HG03139 (cell line): ENCODE measurements at regions not wholly inside any gene's neighbourhood (a gene's known extent, or its start where the extent isn't known, plus 50 kb on each side); places are given as distances from the start of the nearest gene placed in this dataset.

Source experiments
- ATAC-seq: cut with Tn5 transposase; IDR thresholded peaks from one replicate; pipeline ENCODE4 v1.9.1; 2021; ENCODE audit not compliant: unreplicated experiment

GRCh38 chr10:113252650-113253618 lies 299.9 kb upstream of the HABP2 start:
- no peak for ATAC-seq

- ATAC-seq = no peak
Measured at GRCh38 chr10:113259576-113260226, 293.2 kb upstream of the HABP2 start.

GRCh38 chr10:113261161-113261560 lies 291.7 kb upstream of the HABP2 start:
- no peak for ATAC-seq

GRCh38 chr10:113261611-113262091 lies 291.2 kb upstream of the HABP2 start:
- ATAC-seq = no peak

GRCh38 chr10:113263056-113263455 lies 289.8 kb upstream of the HABP2 start:
- no peak for ATAC-seq

- no peak for ATAC-seq
Measured at GRCh38 chr10:113264333-113265131, 288.3 kb upstream of the HABP2 start.

GRCh38 chr10:113266147-113266546 lies 286.7 kb upstream of the HABP2 start:
- ATAC-seq = no peak

- no peak for ATAC-seq
Measured at GRCh38 chr10:113267619-113268562, 285.0 kb upstream of the HABP2 start.

GRCh38 chr10:113269333-113269732 lies 283.5 kb upstream of the HABP2 start:
- no peak for ATAC-seq

GRCh38 chr10:113272511-113272910 lies 280.3 kb upstream of the HABP2 start:
- no peak for ATAC-seq

GRCh38 chr10:113273181-113274163 lies 279.4 kb upstream of the HABP2 start:
- ATAC-seq = no peak

- ATAC-seq = no peak
Measured at GRCh38 chr10:113274176-113274829, 278.6 kb upstream of the HABP2 start.

GRCh38 chr10:113278221-113278620 lies 274.6 kb upstream of the HABP2 start:
- ATAC-seq = no peak

- no peak for ATAC-seq
Measured at GRCh38 chr10:113278664-113279063, 274.2 kb upstream of the HABP2 start.

GRCh38 chr10:113279262-113279661 lies 273.6 kb upstream of the HABP2 start:
- ATAC-seq = no peak

GRCh38 chr10:113282564-113282963 lies 270.3 kb upstream of the HABP2 start:
- ATAC-seq = no peak

- ATAC-seq = no peak
Measured at GRCh38 chr10:113283189-113283588, 269.7 kb upstream of the HABP2 start.

GRCh38 chr10:113284635-113285034 lies 268.2 kb upstream of the HABP2 start:
- ATAC-seq = no peak
